ENCODE measurements at regions not wholly inside any gene's neighbourhood (a gene's known extent, or its start where the extent isn't known, plus 50 kb on each side); places are given as distances from the start of the nearest gene placed in this dataset.

DNA sequence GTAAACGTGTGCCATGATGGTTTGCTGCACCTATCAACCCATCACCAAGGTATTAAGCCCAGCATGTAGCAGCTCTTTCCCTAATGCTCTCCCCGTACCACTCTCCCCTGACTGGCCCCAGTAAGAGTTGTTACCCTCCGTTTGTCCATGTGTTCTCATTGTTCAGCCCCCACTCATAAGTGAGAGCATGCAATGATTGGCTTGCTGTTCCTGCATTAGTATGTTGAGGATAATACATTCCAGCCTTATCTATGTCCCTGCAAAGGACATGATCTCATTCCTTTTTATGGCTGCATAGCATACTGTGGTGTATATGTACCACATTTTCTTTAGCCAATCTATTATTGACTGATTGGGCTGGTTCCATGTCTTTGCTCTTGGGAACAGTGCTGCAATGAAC lies 1294.9 kb upstream of the CDH8 start:
- Histone ChIP-seq H3K27me3 (replicated peaks in 1 of 2; ENCODE audit: control insufficient read depth in 2 of 2, insufficient read depth in 2 of 2, low read length in 1 of 2) (no peaks in the 10 kb centered on the region), H2AFZ (ENCODE audit: control insufficient read depth, low read depth, low read length) (no peak overlapping the region), H4K20me1 (ENCODE audit: control insufficient read depth, insufficient read depth) (no peaks in the 10 kb centered on the region), H3K4me2 (ENCODE audit: control insufficient read depth, insufficient read depth) (no peak overlapping the region), H3K4me3 (no peak overlapping the region), H3K9ac (ENCODE audit: control insufficient read depth, insufficient read depth, low read length) (no peak overlapping the region), H3K9me3 (replicated peaks; ENCODE audit: control insufficient read depth, insufficient read depth, low read length) (no peaks in the 10 kb centered on the region), H3K79me2 (ENCODE audit: control insufficient read depth, insufficient read depth, low read length) (no peaks in the 10 kb centered on the region), H3K27ac (ENCODE audit: control insufficient read depth, insufficient read depth) (no peak overlapping the region), H3K4me1 (ENCODE audit: control insufficient read depth, insufficient read depth, low read length) (no peaks in the 10 kb centered on the region), H3K36me3 (ENCODE audit: control insufficient read depth in 2 of 2, insufficient read depth in 2 of 2, low read length in 1 of 2) (no peaks in the 10 kb centered on the region)
- ChIA-PET CTCF (no interaction called here), RAD21 (ENCODE audit: unreplicated experiment) (no interaction called here), SMC1A (ENCODE audit: uncharacterized antibody, unreplicated experiment) (no interaction called here), POLR2A (no interaction called here)
- ATAC-seq = no peak
- intact Hi-C loops (cut with micrococcal nuclease; ENCODE audit: unreplicated experiment) (no loop called here), in situ Hi-C loops (cut with MboI) (no loop called here)
- no peak for FAIRE-seq
- DNase-seq (ENCODE audit: low read depth, low spot score) = no peak
- 0% methylated on average over 3 of the region's 3 CpGs for WGBS (ENCODE audit: insufficient coverage, insufficient replicate concordance, low lambda C conversion rate, missing lambda C conversion rate)
- no TSS peak for BruUV-seq (replicated peaks)
- TF ChIP-seq CHD2 (IDR thresholded peaks at IDR 0.05; ENCODE audit: borderline replicate concordance, low read depth, low read length) (no peak), CREB1 (IDR thresholded peaks at IDR 0.05; ENCODE audit: low read depth) (no peak), PAX5 (IDR thresholded peaks at IDR 0.05; ENCODE audit: borderline replicate concordance, low read depth, low read length) (no peak), NFIC (IDR thresholded peaks at IDR 0.05; ENCODE audit: low read depth, low read length) (no peak), BRCA1 (IDR thresholded peaks at IDR 0.05; ENCODE audit: low read depth, low read length) (no peak), MEF2B (IDR thresholded peaks at IDR 0.05; ENCODE audit: partially characterized antibody, poor library complexity, severe bottlenecking) (no peak), YY1 (IDR thresholded peaks at IDR 0.05; ENCODE audit: low read depth, low read length) (no peak)

DNA sequence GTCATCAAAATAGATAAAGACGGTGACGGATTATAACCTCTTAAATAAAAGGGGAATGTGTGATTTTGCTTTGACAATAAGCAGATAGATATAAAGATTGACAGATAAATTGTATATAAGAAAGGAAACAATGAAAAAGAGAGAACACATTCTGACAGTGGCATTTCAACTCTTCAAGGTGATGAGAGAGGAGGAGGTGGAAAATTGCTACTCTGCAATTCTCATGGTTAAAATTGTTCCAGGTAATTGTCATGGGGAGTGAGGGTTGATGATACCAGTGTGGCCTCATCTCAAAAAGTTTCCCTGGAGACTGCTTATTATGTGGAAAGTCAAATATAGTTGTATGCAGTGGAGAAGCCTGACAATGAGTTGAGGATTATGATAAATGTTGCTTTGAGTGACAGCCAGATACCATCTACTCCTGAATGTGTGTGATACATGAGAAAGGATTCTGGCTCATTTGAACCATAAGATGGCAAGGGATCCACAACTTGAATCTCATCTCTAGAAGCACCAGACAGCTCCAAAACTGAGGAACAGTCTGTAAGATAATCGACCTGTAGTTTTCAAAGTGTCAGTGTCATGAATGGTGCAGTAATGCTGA lies 1290.6 kb upstream of the CDH8 start:
- Histone ChIP-seq H3K27ac (ENCODE audit: control insufficient read depth, insufficient read depth) (no peak overlapping the region), H3K9me3 (replicated peaks; ENCODE audit: control insufficient read depth, insufficient read depth, low read length) (no peaks in the 10 kb centered on the region), H3K36me3 (ENCODE audit: control insufficient read depth in 2 of 2, insufficient read depth in 2 of 2, low read length in 1 of 2) (no peaks in the 10 kb centered on the region), H3K27me3 (replicated peaks in 1 of 2; ENCODE audit: control insufficient read depth in 2 of 2, insufficient read depth in 2 of 2, low read length in 1 of 2) (no peaks in the 10 kb centered on the region), H4K20me1 (ENCODE audit: control insufficient read depth, insufficient read depth) (no peaks in the 10 kb centered on the region), H3K79me2 (ENCODE audit: control insufficient read depth, insufficient read depth, low read length) (no peaks in the 10 kb centered on the region), H3K4me2 (ENCODE audit: control insufficient read depth, insufficient read depth) (no peak overlapping the region), H3K4me1 (ENCODE audit: control insufficient read depth, insufficient read depth, low read length) (no peaks in the 10 kb centered on the region), H3K9ac (ENCODE audit: control insufficient read depth, insufficient read depth, low read length) (no peak overlapping the region), H3K4me3 (no peak overlapping the region), H2AFZ (ENCODE audit: control insufficient read depth, low read depth, low read length) (no peak overlapping the region)
- ChIA-PET CTCF (no interaction called here), SMC1A (ENCODE audit: uncharacterized antibody, unreplicated experiment) (no interaction called here), RAD21 (ENCODE audit: unreplicated experiment) (no interaction called here), POLR2A (no interaction called here)
- DNase-seq (ENCODE audit: low read depth, low spot score) (no peak), FAIRE-seq (no peak), ATAC-seq (no peak)
- intact Hi-C loops (cut with micrococcal nuclease; ENCODE audit: unreplicated experiment) = no loop called here
- BruUV-seq (replicated peaks) = no TSS peak
- in situ Hi-C loops (cut with MboI) = no loop called here
- 4% methylated on average over 3 of the region's 3 CpGs for WGBS (ENCODE audit: insufficient coverage, insufficient replicate concordance, low lambda C conversion rate, missing lambda C conversion rate)
- TF ChIP-seq CREB1 (IDR thresholded peaks at IDR 0.05; ENCODE audit: low read depth) (no peak), NFIC (IDR thresholded peaks at IDR 0.05; ENCODE audit: low read depth, low read length) (no peak), JUND (IDR thresholded peaks at IDR 0.05; ENCODE audit: low read depth, low read length) (no peak), SREBF1 (IDR thresholded peaks at IDR 0.05; ENCODE audit: low read length) (no peak), YY1 (IDR thresholded peaks at IDR 0.05; ENCODE audit: low read depth, low read length) (no peak), HDAC2 (IDR thresholded peaks at IDR 0.05) (no peak), HDAC6 (IDR thresholded peaks at IDR 0.05; ENCODE audit: unreplicated experiment) (no peak), HCFC1 (IDR thresholded peaks at IDR 0.05; ENCODE audit: low read length) (no peak), MYC (IDR thresholded peaks at IDR 0.05; ENCODE audit: insufficient read depth, insufficient read length, insufficient replicate concordance, low read length, severe bottlenecking) (no peak)
- TF ChIP-seq, protein P1, sequence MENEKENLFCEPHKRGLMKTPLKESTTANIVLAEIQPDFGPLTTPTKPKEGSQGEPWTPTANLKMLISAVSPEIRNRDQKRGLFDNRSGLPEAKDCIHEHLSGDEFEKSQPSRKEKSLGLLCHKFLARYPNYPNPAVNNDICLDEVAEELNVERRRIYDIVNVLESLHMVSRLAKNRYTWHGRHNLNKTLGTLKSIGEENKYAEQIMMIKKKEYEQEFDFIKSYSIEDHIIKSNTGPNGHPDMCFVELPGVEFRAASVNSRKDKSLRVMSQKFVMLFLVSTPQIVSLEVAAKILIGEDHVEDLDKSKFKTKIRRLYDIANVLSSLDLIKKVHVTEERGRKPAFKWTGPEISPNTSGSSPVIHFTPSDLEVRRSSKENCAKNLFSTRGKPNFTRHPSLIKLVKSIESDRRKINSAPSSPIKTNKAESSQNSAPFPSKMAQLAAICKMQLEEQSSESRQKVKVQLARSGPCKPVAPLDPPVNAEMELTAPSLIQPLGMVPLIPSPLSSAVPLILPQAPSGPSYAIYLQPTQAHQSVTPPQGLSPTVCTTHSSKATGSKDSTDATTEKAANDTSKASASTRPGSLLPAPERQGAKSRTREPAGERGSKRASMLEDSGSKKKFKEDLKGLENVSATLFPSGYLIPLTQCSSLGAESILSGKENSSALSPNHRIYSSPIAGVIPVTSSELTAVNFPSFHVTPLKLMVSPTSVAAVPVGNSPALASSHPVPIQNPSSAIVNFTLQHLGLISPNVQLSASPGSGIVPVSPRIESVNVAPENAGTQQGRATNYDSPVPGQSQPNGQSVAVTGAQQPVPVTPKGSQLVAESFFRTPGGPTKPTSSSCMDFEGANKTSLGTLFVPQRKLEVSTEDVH (IDR thresholded peaks at IDR 0.05; ENCODE audit: low read depth, partially characterized antibody) = no peak
- TF ChIP-seq, protein P2, sequence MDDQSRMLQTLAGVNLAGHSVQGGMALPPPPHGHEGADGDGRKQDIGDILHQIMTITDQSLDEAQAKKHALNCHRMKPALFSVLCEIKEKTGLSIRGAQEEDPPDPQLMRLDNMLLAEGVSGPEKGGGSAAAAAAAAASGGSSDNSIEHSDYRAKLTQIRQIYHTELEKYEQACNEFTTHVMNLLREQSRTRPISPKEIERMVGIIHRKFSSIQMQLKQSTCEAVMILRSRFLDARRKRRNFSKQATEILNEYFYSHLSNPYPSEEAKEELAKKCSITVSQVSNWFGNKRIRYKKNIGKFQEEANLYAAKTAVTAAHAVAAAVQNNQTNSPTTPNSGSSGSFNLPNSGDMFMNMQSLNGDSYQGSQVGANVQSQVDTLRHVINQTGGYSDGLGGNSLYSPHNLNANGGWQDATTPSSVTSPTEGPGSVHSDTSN (IDR thresholded peaks at IDR 0.05; ENCODE audit: insufficient replicate concordance, low read depth, low read length) = no peak
